HEK293 (cell line): ENCODE measurements at regions not wholly inside any gene's neighbourhood (a gene's known extent, or its start where the extent isn't known, plus 50 kb on each side); places are given as distances from the start of the nearest gene placed in this dataset.

ENCODE experiments used
- CTCF ChIA-PET: fragments of 350-600 bp; formaldehyde crosslinking; extraction: SDS; loops from one replicate; lab custom pipeline; 2021; ENCODE audit warnings: antibody characterized with exemption; lab: Yijun Ruan, JAX
- POLR2A ChIA-PET: fragments of 300-600 bp; formaldehyde crosslinking; extraction: SDS; loops from one replicate; lab custom pipeline; 2020; ENCODE audit warnings: antibody characterized with exemption, inconsistent platforms; lab: Yijun Ruan, JAX
- H3K27ac ChIP-seq: fragments of 200-500 bp; sonication (Bioruptor generic); 2 replicates; pipeline ENCODE4 v1.5.1; 2014; ENCODE audit warnings: low read depth, low read length, control low read depth, inconsistent platforms; ENCODE audit errors: extremely low read depth
- H3K36me3 ChIP-seq, 2 experiments: fragments of 200-500 bp in 1 of 2; sonication (Bioruptor generic) in 1 of 2; 1 replicate in 1 of 2; 2 replicates in 1 of 2; pipeline ENCODE4 v1.5.1; 2014 to 2017; ENCODE audit warnings: inconsistent platforms in 2 of 2, low read length in 2 of 2; ENCODE audit not compliant: control insufficient read depth in 2 of 2, insufficient read depth in 1 of 2
- H3K4me1 ChIP-seq: fragments of 200-500 bp; sonication (Bioruptor generic); 2 replicates; pipeline ENCODE4 v1.5.1; 2014; ENCODE audit warnings: mild to moderate bottlenecking, low read length, inconsistent platforms; ENCODE audit not compliant: control insufficient read depth, insufficient read depth
- H3K4me3 ChIP-seq: 2 replicates; pipeline ENCODE4 v1.5.1; 2011; ENCODE audit warnings: low read depth, mild to moderate bottlenecking, control low read depth, low read length, moderate library complexity
- H3K9me3 ChIP-seq: fragments of 200-500 bp; sonication (Bioruptor generic); 2 replicates; pipeline ENCODE4 v1.5.1; 2014; ENCODE audit warnings: low read depth, low read length, inconsistent platforms; ENCODE audit not compliant: control insufficient read depth, insufficient read depth
- CTCF ChIP-seq: fragments of 450-650 bp; formaldehyde crosslinking; IDR thresholded peaks from 2 replicates; pipeline ENCODE4 v1.5.1; 2016; ENCODE audit warnings: missing biosample characterization, missing genetic modification characterization
- KLF1 ChIP-seq: fragments of 450-650 bp; formaldehyde crosslinking; IDR thresholded peaks from 2 replicates; pipeline ENCODE4 v1.5.1; 2016; ENCODE audit warnings: missing biosample characterization, missing genetic modification characterization
- KLF16 ChIP-seq: fragments of 450-650 bp; formaldehyde crosslinking; IDR thresholded peaks from 2 replicates; pipeline ENCODE4 v1.5.1; 2017; ENCODE audit warnings: missing biosample characterization, missing genetic modification characterization
- KLF8 ChIP-seq: fragments of 450-650 bp; formaldehyde crosslinking; IDR thresholded peaks from 2 replicates; pipeline ENCODE4 v1.5.1; 2016; ENCODE audit warnings: missing biosample characterization, missing genetic modification characterization
- REPIN1 ChIP-seq: fragments of 450-650 bp; formaldehyde crosslinking; IDR thresholded peaks from 2 replicates; pipeline ENCODE4 v1.5.1; 2017; ENCODE audit warnings: missing biosample characterization, missing genetic modification characterization, low read depth
- TCF7L2 ChIP-seq: IDR thresholded peaks from 2 replicates; pipeline ENCODE4 v1.6.1; 2011; ENCODE audit warnings: low read depth, mild to moderate bottlenecking, inconsistent platforms, low read length, moderate library complexity, borderline replicate concordance
- ZBTB44 ChIP-seq: fragments of 450-650 bp; IDR thresholded peaks from 2 replicates; pipeline ENCODE4 v1.5.1; 2018; ENCODE audit warnings: missing biosample characterization, mild to moderate bottlenecking, missing genetic modification characterization
- ZFP3 ChIP-seq: fragments of 450-650 bp; formaldehyde crosslinking; IDR thresholded peaks from 2 replicates; pipeline ENCODE4 v1.5.1; 2016; ENCODE audit warnings: low read depth, missing biosample characterization, missing genetic modification characterization
- ZFP41 ChIP-seq: fragments of 450-650 bp; formaldehyde crosslinking; IDR thresholded peaks from 2 replicates; pipeline ENCODE4 v1.5.1; 2016; ENCODE audit warnings: missing biosample characterization, missing genetic modification characterization, borderline replicate concordance
- ZNF112 ChIP-seq: fragments of 450-650 bp; formaldehyde crosslinking; IDR thresholded peaks from 2 replicates; pipeline ENCODE4 v1.5.0; 2017; ENCODE audit warnings: missing biosample characterization, missing genetic modification characterization
- ZNF211 ChIP-seq: fragments of 450-650 bp; formaldehyde crosslinking; IDR thresholded peaks from 2 replicates; pipeline ENCODE4 v1.5.1; 2016; ENCODE audit warnings: low read depth, missing biosample characterization, missing genetic modification characterization
- ZNF221 ChIP-seq: fragments of 450-650 bp; formaldehyde crosslinking; IDR thresholded peaks from 2 replicates; pipeline ENCODE4 v1.5.1; 2017; ENCODE audit warnings: missing biosample characterization, missing genetic modification characterization, borderline replicate concordance
- ZNF335 ChIP-seq: fragments of 450-650 bp; formaldehyde crosslinking; conservative IDR thresholded peaks from 2 replicates; pipeline ENCODE4 v1.5.1; 2016; ENCODE audit warnings: missing biosample characterization, missing genetic modification characterization
- ZNF341 ChIP-seq: fragments of 450-650 bp; formaldehyde crosslinking; IDR thresholded peaks from 2 replicates; pipeline ENCODE4; 2016; ENCODE audit warnings: low read depth, missing biosample characterization, missing genetic modification characterization
- ZNF404 ChIP-seq: fragments of 450-650 bp; formaldehyde crosslinking; IDR thresholded peaks from 2 replicates; pipeline ENCODE4 v1.5.1; 2017; ENCODE audit warnings: missing biosample characterization, missing genetic modification characterization
- ZNF449 ChIP-seq: fragments of 450-650 bp; formaldehyde crosslinking; IDR thresholded peaks from 2 replicates; pipeline ENCODE4 v1.5.1; 2017; ENCODE audit warnings: missing biosample characterization, mild to moderate bottlenecking, missing genetic modification characterization, moderate library complexity
- ZNF518A ChIP-seq: fragments of 450-650 bp; formaldehyde crosslinking; conservative IDR thresholded peaks from 2 replicates; pipeline ENCODE4 v1.5.1; 2016; ENCODE audit warnings: low read depth, missing biosample characterization, missing genetic modification characterization
- ZNF549 ChIP-seq: fragments of 450-650 bp; IDR thresholded peaks from 2 replicates; pipeline ENCODE4 v1.5.1; 2018; ENCODE audit warnings: missing biosample characterization, missing genetic modification characterization, mild to moderate bottlenecking, inconsistent platforms, moderate library complexity
- ZNF626 ChIP-seq: fragments of 450-650 bp; sonication (Bioruptor Pico); formaldehyde crosslinking; IDR thresholded peaks from 2 replicates; pipeline ENCODE4 v1.5.1; 2018; ENCODE audit warnings: missing biosample characterization, missing genetic modification characterization, inconsistent platforms
- ZNF747 ChIP-seq: fragments of 450-650 bp; formaldehyde crosslinking; IDR thresholded peaks from 2 replicates; pipeline ENCODE4 v1.5.1; 2016; ENCODE audit warnings: missing biosample characterization, missing genetic modification characterization
- TF ChIP-seq, protein P1 (sequence below): fragments of 450-650 bp; formaldehyde crosslinking; IDR thresholded peaks from 2 replicates; pipeline ENCODE4 v1.5.1; 2016; ENCODE audit warnings: missing biosample characterization, missing genetic modification characterization
- TF ChIP-seq, protein P2 (sequence below): fragments of 450-650 bp; formaldehyde crosslinking; IDR thresholded peaks from 2 replicates; pipeline ENCODE4 v1.5.1; 2017; ENCODE audit warnings: missing biosample characterization, missing genetic modification characterization

GRCh38 chr2:236670235-236670620 lies 100.6 kb downstream of the ACKR3 start:
- H3K36me3 ChIP-seq, result no peaks in the 10 kb centered on the region
- no peak overlapping the region for H3K27ac ChIP-seq
- ChIA-PET POLR2A (no interaction called here), CTCF (no interaction called here)
- H3K9me3 ChIP-seq, result no peaks in the 10 kb centered on the region
- no peaks in the 10 kb centered on the region for H3K4me1 ChIP-seq
- TF ChIP-seq KLF1 (tag by site-specific recombination) (no peak), ZNF518A (tag by site-specific recombination) (no peak), ZNF211 (tag by site-specific recombination) (no peak), ZFP41 (no peak), TCF7L2 (no peak), ZNF747 (no peak), ZNF449 (tag by site-specific recombination) (no peak)
- no peak overlapping the region for H3K4me3 ChIP-seq

DNA sequence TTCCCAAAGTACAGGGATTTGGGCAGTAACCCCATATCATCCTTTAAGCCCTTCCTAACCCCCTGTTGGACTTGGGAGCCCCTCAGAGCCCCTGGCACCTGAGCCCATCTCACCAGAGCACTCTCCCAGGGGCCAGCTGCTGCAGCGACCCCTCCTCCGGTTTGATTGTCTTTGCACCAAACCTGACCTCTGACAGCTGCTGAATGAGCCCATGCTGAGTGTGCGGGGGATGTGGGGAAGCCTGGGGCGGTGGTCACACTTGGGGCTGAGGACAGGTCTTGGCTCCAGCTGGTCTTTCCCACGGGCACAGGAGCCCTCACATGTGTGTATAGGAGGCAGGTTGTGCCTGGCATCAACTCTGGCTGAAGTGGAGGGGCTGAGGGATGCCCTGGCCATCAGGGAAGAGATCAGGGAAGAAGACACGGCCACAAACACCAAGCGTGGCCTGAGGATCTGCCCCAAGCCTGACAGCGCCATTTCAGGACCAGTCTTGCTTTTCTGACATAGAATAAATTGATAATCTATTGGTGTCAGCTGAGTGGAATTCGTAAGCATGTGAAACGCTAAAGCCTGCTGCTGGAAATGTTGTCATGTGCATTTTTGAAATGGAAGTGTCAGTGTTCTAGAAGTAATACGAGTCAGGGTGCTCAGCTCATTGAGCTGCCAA lies 102.4 kb downstream of the ACKR3 start:
- ChIA-PET CTCF (no interaction called here), POLR2A (no interaction called here)
- Histone ChIP-seq H3K4me1 (no peaks in the 10 kb centered on the region), H3K36me3 (no peaks in the 10 kb centered on the region), H3K27ac (no peak overlapping the region), H3K4me3 (no peak overlapping the region), H3K9me3 (no peaks in the 10 kb centered on the region)
- TF ChIP-seq ZNF335 (tag by site-specific recombination) (no peak), REPIN1 (tag by site-specific recombination) (no peak), ZNF211 (tag by site-specific recombination) (no peak), ZNF549 (no peak), ZNF626 (tag by site-specific recombination) (no peak), ZNF112 (no peak), KLF8 (no peak), ZBTB44 (tag by site-specific recombination) (no peak), ZNF341 (tag by site-specific recombination) (no peak), ZFP3 (no peak), CTCF (tag by site-specific recombination) (no peak), ZNF404 (tag by site-specific recombination) (no peak), ZNF221 (tag by site-specific recombination) (no peak), KLF16 (tag by site-specific recombination) (no peak)
- TF ChIP-seq, protein P1, sequence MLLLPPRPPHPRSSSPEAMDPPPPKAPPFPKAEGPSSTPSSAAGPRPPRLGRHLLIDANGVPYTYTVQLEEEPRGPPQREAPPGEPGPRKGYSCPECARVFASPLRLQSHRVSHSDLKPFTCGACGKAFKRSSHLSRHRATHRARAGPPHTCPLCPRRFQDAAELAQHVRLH (tag by site-specific recombination), result no peak
- TF ChIP-seq, protein P2, sequence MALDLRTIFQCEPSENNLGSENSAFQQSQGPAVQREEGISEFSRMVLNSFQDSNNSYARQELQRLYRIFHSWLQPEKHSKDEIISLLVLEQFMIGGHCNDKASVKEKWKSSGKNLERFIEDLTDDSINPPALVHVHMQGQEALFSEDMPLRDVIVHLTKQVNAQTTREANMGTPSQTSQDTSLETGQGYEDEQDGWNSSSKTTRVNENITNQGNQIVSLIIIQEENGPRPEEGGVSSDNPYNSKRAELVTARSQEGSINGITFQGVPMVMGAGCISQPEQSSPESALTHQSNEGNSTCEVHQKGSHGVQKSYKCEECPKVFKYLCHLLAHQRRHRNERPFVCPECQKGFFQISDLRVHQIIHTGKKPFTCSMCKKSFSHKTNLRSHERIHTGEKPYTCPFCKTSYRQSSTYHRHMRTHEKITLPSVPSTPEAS (tag by site-specific recombination), result no peak
